ENCODE measurements at regions not wholly inside any gene's neighbourhood (a gene's known extent, or its start where the extent isn't known, plus 50 kb on each side); places are given as distances from the start of the nearest gene placed in this dataset.

GRCh38 chr6:144510859-144511258, 225.7 kb downstream of the UTRN start:
- TF ChIP-seq, protein P1, sequence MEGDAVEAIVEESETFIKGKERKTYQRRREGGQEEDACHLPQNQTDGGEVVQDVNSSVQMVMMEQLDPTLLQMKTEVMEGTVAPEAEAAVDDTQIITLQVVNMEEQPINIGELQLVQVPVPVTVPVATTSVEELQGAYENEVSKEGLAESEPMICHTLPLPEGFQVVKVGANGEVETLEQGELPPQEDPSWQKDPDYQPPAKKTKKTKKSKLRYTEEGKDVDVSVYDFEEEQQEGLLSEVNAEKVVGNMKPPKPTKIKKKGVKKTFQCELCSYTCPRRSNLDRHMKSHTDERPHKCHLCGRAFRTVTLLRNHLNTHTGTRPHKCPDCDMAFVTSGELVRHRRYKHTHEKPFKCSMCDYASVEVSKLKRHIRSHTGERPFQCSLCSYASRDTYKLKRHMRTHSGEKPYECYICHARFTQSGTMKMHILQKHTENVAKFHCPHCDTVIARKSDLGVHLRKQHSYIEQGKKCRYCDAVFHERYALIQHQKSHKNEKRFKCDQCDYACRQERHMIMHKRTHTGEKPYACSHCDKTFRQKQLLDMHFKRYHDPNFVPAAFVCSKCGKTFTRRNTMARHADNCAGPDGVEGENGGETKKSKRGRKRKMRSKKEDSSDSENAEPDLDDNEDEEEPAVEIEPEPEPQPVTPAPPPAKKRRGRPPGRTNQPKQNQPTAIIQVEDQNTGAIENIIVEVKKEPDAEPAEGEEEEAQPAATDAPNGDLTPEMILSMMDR (IDR thresholded peaks at IDR 0.05): no peak
- no peak for TF ChIP-seq POLR2A (IDR thresholded peaks at IDR 0.05)
